ENCODE measurements at regions not wholly inside any gene's neighbourhood (a gene's known extent, or its start where the extent isn't known, plus 50 kb on each side); places are given as distances from the start of the nearest gene placed in this dataset.
A peak's percentile ranks its signal among the peaks of the same experiment; 100 is the strongest.

GRCh38 chr12:40551466-40551865 is 140.8 kb upstream of the CNTN1 start:
- no peak for DNase-seq (ENCODE audit: insufficient read length, low spot score)
- no peak for FAIRE-seq
- TF ChIP-seq POLR2AphosphoS5 (IDR thresholded peaks at IDR 0.05; ENCODE audit: low read depth, low read length) (no peak), SPI1 (IDR thresholded peaks at IDR 0.05; ENCODE audit: low read depth, low read length) (no peak), POLR2A (IDR thresholded peaks at IDR 0.05; ENCODE audit: low read depth, low read length) (no peak), TAF1 (IDR thresholded peaks at IDR 0.05; ENCODE audit: low read depth, low read length) (no peak), PAX5 (IDR thresholded peaks at IDR 0.05; ENCODE audit: insufficient read depth, low read length, severe bottlenecking) (no peak), POU2F2 (IDR thresholded peaks at IDR 0.05; ENCODE audit: low read depth, low read length) (no peak)

GRCh38 chr12:40552868-40553267 is 139.4 kb upstream of the CNTN1 start:
- DNase-seq (ENCODE audit: insufficient read length, low spot score) (no peak), FAIRE-seq (no peak)

GRCh38 chr12:40557980-40558379 is 134.3 kb upstream of the CNTN1 start:
- FAIRE-seq (no peak), DNase-seq (ENCODE audit: insufficient read length, low spot score) (no peak)
- no peak for TF ChIP-seq POU2F2 (IDR thresholded peaks at IDR 0.05; ENCODE audit: low read depth, low read length)
- no peak for TF ChIP-seq POLR2AphosphoS5 (IDR thresholded peaks at IDR 0.05; ENCODE audit: low read depth, low read length)
- no peak for TF ChIP-seq PAX5 (IDR thresholded peaks at IDR 0.05; ENCODE audit: insufficient read depth, low read length, severe bottlenecking)
- no peak for TF ChIP-seq POLR2A (IDR thresholded peaks at IDR 0.05; ENCODE audit: low read depth, low read length)
- no peak for TF ChIP-seq TAF1 (IDR thresholded peaks at IDR 0.05; ENCODE audit: low read depth, low read length)
- TF ChIP-seq SPI1 (IDR thresholded peaks at IDR 0.05; ENCODE audit: low read depth, low read length), result no peak

More at GRCh38 chr12:40552868-40553267, 139.4 kb upstream of the CNTN1 start:
- no peak for TF ChIP-seq POLR2AphosphoS5 (IDR thresholded peaks at IDR 0.05; ENCODE audit: low read depth, low read length)
- TF ChIP-seq PAX5 (IDR thresholded peaks at IDR 0.05; ENCODE audit: insufficient read depth, low read length, severe bottlenecking), result no peak
- TF ChIP-seq TAF1 (IDR thresholded peaks at IDR 0.05; ENCODE audit: low read depth, low read length), result no peak
- no peak for TF ChIP-seq POLR2A (IDR thresholded peaks at IDR 0.05; ENCODE audit: low read depth, low read length)
- TF ChIP-seq POU2F2 (IDR thresholded peaks at IDR 0.05; ENCODE audit: low read depth, low read length), result no peak
- no peak for TF ChIP-seq SPI1 (IDR thresholded peaks at IDR 0.05; ENCODE audit: low read depth, low read length)

- DNase-seq (ENCODE audit: insufficient read length, low spot score) (no peak), FAIRE-seq (peak; percentile 13)
- TF ChIP-seq POU2F2 (IDR thresholded peaks at IDR 0.05; ENCODE audit: low read depth, low read length) (no peak), PAX5 (IDR thresholded peaks at IDR 0.05; ENCODE audit: insufficient read depth, low read length, severe bottlenecking) (no peak), POLR2AphosphoS5 (IDR thresholded peaks at IDR 0.05; ENCODE audit: low read depth, low read length) (no peak)
These were observed 132.4 kb upstream of the CNTN1 start for GRCh38 chr12:40559865-40560264.

- peak; percentile 5; the same call in 1 of the 2 replicates for TF ChIP-seq SPI1 (IDR thresholded peaks at IDR 0.05; ENCODE audit: low read depth, low read length)
- TF ChIP-seq POLR2AphosphoS5 (IDR thresholded peaks at IDR 0.05; ENCODE audit: low read depth, low read length), result no peak
- DNase-seq (ENCODE audit: insufficient read length, low spot score) (no peak), FAIRE-seq (no peak)
These were observed 131.4 kb upstream of the CNTN1 start for GRCh38 chr12:40560848-40561247.

- TF ChIP-seq TAF1 (IDR thresholded peaks at IDR 0.05; ENCODE audit: low read depth, low read length) (no peak), POU2F2 (IDR thresholded peaks at IDR 0.05; ENCODE audit: low read depth, low read length) (no peak), POLR2A (IDR thresholded peaks at IDR 0.05; ENCODE audit: low read depth, low read length) (no peak), POLR2AphosphoS5 (IDR thresholded peaks at IDR 0.05; ENCODE audit: low read depth, low read length) (no peak), SPI1 (IDR thresholded peaks at IDR 0.05; ENCODE audit: low read depth, low read length) (no peak), PAX5 (IDR thresholded peaks at IDR 0.05; ENCODE audit: insufficient read depth, low read length, severe bottlenecking) (no peak)
- FAIRE-seq (no peak), DNase-seq (ENCODE audit: insufficient read length, low spot score) (no peak)
These were observed 130.8 kb upstream of the CNTN1 start for GRCh38 chr12:40561395-40561966.

- TF ChIP-seq SPI1 (IDR thresholded peaks at IDR 0.05; ENCODE audit: low read depth, low read length) (peak; percentile 44), POLR2A (IDR thresholded peaks at IDR 0.05; ENCODE audit: low read depth, low read length) (no peak)
- FAIRE-seq (no peak), DNase-seq (ENCODE audit: insufficient read length, low spot score) (no peak)
These were observed 127.1 kb upstream of the CNTN1 start for GRCh38 chr12:40565029-40565633.

GRCh38 chr12:40566271-40566670 is 126.0 kb upstream of the CNTN1 start:
- no peak for FAIRE-seq
- no peak for TF ChIP-seq PAX5 (IDR thresholded peaks at IDR 0.05; ENCODE audit: insufficient read depth, low read length, severe bottlenecking)
- no peak for TF ChIP-seq TAF1 (IDR thresholded peaks at IDR 0.05; ENCODE audit: low read depth, low read length)
- TF ChIP-seq POLR2A (IDR thresholded peaks at IDR 0.05; ENCODE audit: low read depth, low read length), result no peak
- no peak for TF ChIP-seq POU2F2 (IDR thresholded peaks at IDR 0.05; ENCODE audit: low read depth, low read length)
- TF ChIP-seq SPI1 (IDR thresholded peaks at IDR 0.05; ENCODE audit: low read depth, low read length), result no peak
- no peak for TF ChIP-seq POLR2AphosphoS5 (IDR thresholded peaks at IDR 0.05; ENCODE audit: low read depth, low read length)
- DNase-seq (ENCODE audit: insufficient read length, low spot score), result no peak

GRCh38 chr12:40569626-40570179 is 122.5 kb upstream of the CNTN1 start:
- no peak for DNase-seq (ENCODE audit: insufficient read length, low spot score)
- no peak for TF ChIP-seq POU2F2 (IDR thresholded peaks at IDR 0.05; ENCODE audit: low read depth, low read length)
- no peak for TF ChIP-seq SPI1 (IDR thresholded peaks at IDR 0.05; ENCODE audit: low read depth, low read length)
- no peak for TF ChIP-seq POLR2AphosphoS5 (IDR thresholded peaks at IDR 0.05; ENCODE audit: low read depth, low read length)
- TF ChIP-seq POLR2A (IDR thresholded peaks at IDR 0.05; ENCODE audit: low read depth, low read length), result no peak
- TF ChIP-seq TAF1 (IDR thresholded peaks at IDR 0.05; ENCODE audit: low read depth, low read length), result no peak
- no peak for TF ChIP-seq PAX5 (IDR thresholded peaks at IDR 0.05; ENCODE audit: insufficient read depth, low read length, severe bottlenecking)
- FAIRE-seq, result no peak

GRCh38 chr12:40573024-40573423 is 119.2 kb upstream of the CNTN1 start:
- FAIRE-seq (no peak), DNase-seq (ENCODE audit: insufficient read length, low spot score) (no peak)
- TF ChIP-seq POLR2A (IDR thresholded peaks at IDR 0.05; ENCODE audit: low read depth, low read length), result no peak
- TF ChIP-seq POU2F2 (IDR thresholded peaks at IDR 0.05; ENCODE audit: low read depth, low read length), result no peak
- TF ChIP-seq SPI1 (IDR thresholded peaks at IDR 0.05; ENCODE audit: low read depth, low read length), result no peak
- no peak for TF ChIP-seq PAX5 (IDR thresholded peaks at IDR 0.05; ENCODE audit: insufficient read depth, low read length, severe bottlenecking)
- no peak for TF ChIP-seq TAF1 (IDR thresholded peaks at IDR 0.05; ENCODE audit: low read depth, low read length)
- TF ChIP-seq POLR2AphosphoS5 (IDR thresholded peaks at IDR 0.05; ENCODE audit: low read depth, low read length), result no peak

All from GM12891 (cell line).